K562 (cell line): ENCODE measurements at regions not wholly inside any gene's neighbourhood (a gene's known extent, or its start where the extent isn't known, plus 50 kb on each side); places are given as distances from the start of the nearest gene placed in this dataset.

ENCODE experiments used
- ATAC-seq: fragments of 200-7000 bp; cut with Tn5 transposase; 3 replicates; pipeline ENCODE4 v1.9.1; 2020; ENCODE audit warnings: moderate library complexity
- BruUV-seq: library from RNA; stranded (reverse); fragments of 400-500 nt; replicated peaks from 2 replicates; lab custom pipeline; 2021; lab: Mats Ljungman, UMichigan
- CTCF ChIA-PET: fragments of 300-600 bp; formaldehyde crosslinking; extraction: SDS; loops from one replicate; lab custom pipeline; 2021; ENCODE audit warnings: low intra/inter-chr PET ratio; lab: Yijun Ruan, JAX
- POLR2A ChIA-PET: fragments of 300-600, 350-650 bp; sonication (Branson Sonifier 250); formaldehyde crosslinking; extraction: SDS; loops from one replicate; lab custom pipeline; 2021; ENCODE audit warnings: antibody characterized with exemption, inconsistent platforms; lab: Yijun Ruan, JAX
- DNase-seq, 4 experiments: peaks; one replicate each; pipeline versions ENCODE4 v3.0.0 to v3.0.0-alpha.2; 2011 to 2018; ENCODE audit warnings: low spot score in 3 of 4, mixed read lengths in 3 of 4; ENCODE audit errors: extremely low read depth in 1 of 4
- FAIRE-seq: peaks from 2 replicates; lab custom pipeline; 2011; peaks lifted over from hg19 to GRCh38; lab: Jason Lieb, UNC
- H2AFZ ChIP-seq: 2 replicates; pipeline ENCODE4 v1.6.0; 2011; ENCODE audit warnings: low read depth, low read length, control low read depth, inconsistent platforms
- H3K27ac ChIP-seq: fragments of 200-600 bp; 3 replicates; pipeline ENCODE4 v1.8.0; 2011; ENCODE audit warnings: low read depth, mild to moderate bottlenecking, control low read depth, inconsistent platforms, low read length, moderate library complexity, mixed read lengths; ENCODE audit errors: extremely low read depth
- H3K27me3 ChIP-seq, 2 experiments: fragments of 300-600 bp in 1 of 2; 2 replicates in 1 of 2; 3 replicates in 1 of 2; pipeline versions ENCODE4 v1.6.0 to v1.8.0; 2011; ENCODE audit warnings: inconsistent platforms in 2 of 2, low read length in 2 of 2, mild to moderate bottlenecking in 1 of 2, mixed read lengths in 1 of 2, moderate library complexity in 1 of 2; ENCODE audit not compliant: control insufficient read depth in 2 of 2, insufficient read depth in 2 of 2
- H3K36me3 ChIP-seq: fragments of 300-600 bp; 3 replicates; pipeline ENCODE4 v1.8.0; 2011; ENCODE audit warnings: mild to moderate bottlenecking, low read length, inconsistent platforms; ENCODE audit not compliant: control insufficient read depth, insufficient read depth
- H3K4me1 ChIP-seq, 2 experiments: fragments of 200-600 bp in 1 of 2; replicated peaks in 1 of 2; 2 replicates in 1 of 2; 3 replicates in 1 of 2; pipeline versions ENCODE4 v1.5.1 to v1.8.0; 2011; ENCODE audit warnings: inconsistent platforms in 2 of 2, low read length in 2 of 2, mild to moderate bottlenecking in 1 of 2, mixed read lengths in 1 of 2, moderate library complexity in 1 of 2; ENCODE audit not compliant: control insufficient read depth in 2 of 2, insufficient read depth in 2 of 2
- H3K4me2 ChIP-seq: 2 replicates; pipeline ENCODE4 v1.6.1; 2011; ENCODE audit warnings: low read length, control low read depth, inconsistent platforms, mixed read lengths; ENCODE audit not compliant: insufficient read depth
- H3K4me3 ChIP-seq: fragments of 200-600 bp; sonication (generic), shearing (Covaris generic); 2 replicates; pipeline ENCODE4 v1.5.1; 2016; ENCODE audit warnings: control low read depth, inconsistent platforms
- H3K79me2 ChIP-seq: fragments of 200-600 bp; 3 replicates; pipeline ENCODE4 v1.8.0; 2011; ENCODE audit warnings: low read length, inconsistent platforms; ENCODE audit not compliant: control insufficient read depth, insufficient read depth
- H3K9ac ChIP-seq, 2 experiments: 2 replicates each; pipeline versions ENCODE4 v1.6.0 to v1.6.1; 2011; ENCODE audit warnings: low read depth in 2 of 2, low read length in 2 of 2, control low read depth in 1 of 2, inconsistent platforms in 1 of 2, mild to moderate bottlenecking in 1 of 2, mixed read lengths in 1 of 2; ENCODE audit not compliant: insufficient read depth in 1 of 2
- H3K9me1 ChIP-seq: one replicate; pipeline ENCODE4 v1.6.0; 2011; ENCODE audit warnings: inconsistent platforms, mild to moderate bottlenecking, low read length, moderate library complexity; ENCODE audit not compliant: control insufficient read depth, insufficient read depth
- H3K9me3 ChIP-seq: replicated peaks from 2 replicates; pipeline ENCODE4 v1.5.1; 2011; ENCODE audit warnings: low read depth, low read length, inconsistent platforms; ENCODE audit not compliant: control insufficient read depth, insufficient read depth
- H4K20me1 ChIP-seq: replicated peaks from 2 replicates; pipeline ENCODE4 v1.6.1; 2011; ENCODE audit warnings: low read length, inconsistent platforms, mixed read lengths; ENCODE audit not compliant: control insufficient read depth, insufficient read depth
- EGR1 ChIP-seq: fragments of 450-650 bp; conservative IDR thresholded peaks from 2 replicates; pipeline ENCODE4 v1.6.1; 2017; ENCODE audit warnings: mild to moderate bottlenecking
- GATAD2A ChIP-seq: fragments of 450-650 bp; IDR thresholded peaks from 2 replicates; pipeline ENCODE4 v1.6.1; 2017
- MYC ChIP-seq, 2 experiments: fragments of 250-450 bp in 1 of 2; sonication (Bioruptor Pico) in 1 of 2; IDR thresholded peaks; 2 replicates each; pipeline versions ENCODE4 v1.5.1 to v1.6.1; 2012 to 2021; ENCODE audit warnings: low read depth in 2 of 2, borderline replicate concordance in 1 of 2, improper control_type of control experiment in 1 of 2, low read length in 1 of 2, mild to moderate bottlenecking in 1 of 2, moderate library complexity in 1 of 2
- NEUROD1 ChIP-seq: fragments of 150-350 bp; IDR thresholded peaks from 2 replicates; pipeline ENCODE4 v1.6.1; 2014; ENCODE audit warnings: borderline replicate concordance, low read length, low read depth; ENCODE audit not compliant: partially characterized antibody
- PTRF ChIP-seq: fragments of 450-650 bp; IDR thresholded peaks from 2 replicates; pipeline ENCODE4 v1.6.1; 2016; ENCODE audit warnings: mild to moderate bottlenecking, missing genetic modification characterization, missing compliant biosample characterization
- SAFB ChIP-seq: fragments of 200-400 bp; formaldehyde crosslinking; IDR thresholded peaks from 2 replicates; pipeline ENCODE4 v1.6.1; 2017; ENCODE audit warnings: low read depth, low read length, borderline replicate concordance
- SRSF1 ChIP-seq: fragments of 200-400 bp; formaldehyde crosslinking; IDR thresholded peaks from 2 replicates; pipeline ENCODE4 v1.6.1; 2017; ENCODE audit warnings: mild to moderate bottlenecking, low read depth, low read length, moderate library complexity
- ZNF263 ChIP-seq: sonication (generic); formaldehyde crosslinking; IDR thresholded peaks from 2 replicates; pipeline ENCODE4 v1.8.0; 2022; ENCODE audit warnings: mild to moderate bottlenecking, missing genetic modification reagents, borderline replicate concordance
- ZNF282 ChIP-seq: sonication (generic); formaldehyde crosslinking; IDR thresholded peaks from 2 replicates; pipeline ENCODE4 v1.8.1; 2023; ENCODE audit warnings: missing genetic modification reagents
- ZNF347 ChIP-seq: fragments of 450-650 bp; formaldehyde crosslinking; IDR thresholded peaks from 2 replicates; pipeline ENCODE4 v1.4.0; 2020; ENCODE audit warnings: low read depth, mild to moderate bottlenecking, moderate library complexity
- ZNF561 ChIP-seq: fragments of 450-650 bp; formaldehyde crosslinking; conservative IDR thresholded peaks from 2 replicates; pipeline ENCODE4 v1.4.0; 2020; ENCODE audit warnings: mild to moderate bottlenecking, moderate library complexity
- ZNF77 ChIP-seq: fragments of 250-450 bp; sonication (Bioruptor Pico); IDR thresholded peaks from 2 replicates; pipeline ENCODE4 v1.5.0; 2020
- WGBS: fragments of 100-300 bp; shearing (Covaris generic); methylation state at CpG from one replicate; pipeline ENCODE4 v1.1.6; 2016; ENCODE audit warnings: low coverage, mixed read lengths; ENCODE audit not compliant: insufficient coverage; ENCODE audit errors: missing lambda C conversion rate; 5-methylcytosine and 5-hydroxymethylcytosine counted together
- in situ Hi-C: fragments of 300-500 bp; cut with MboI; formaldehyde crosslinking; loops from 4 replicates; pipeline ENCODE4 v1.15.0; 2018; ENCODE audit warnings: inconsistent platforms, mixed read lengths
- intact Hi-C: fragments of 100-400 bp; cut with micrococcal nuclease; formaldehyde crosslinking; loops from 2 replicates; pipeline ENCODE4 v1.14.2; 2022
- TF ChIP-seq, protein P1 (sequence below): fragments of 200-800 bp; sonication (Bioruptor generic); IDR thresholded peaks from 2 replicates; pipeline ENCODE4 v1.6.1; 2017; ENCODE audit warnings: missing genetic modification characterization, missing compliant biosample characterization
- TF ChIP-seq, protein P2 (sequence below): fragments of 250-450 bp; sonication (Bioruptor Pico); IDR thresholded peaks from 2 replicates; pipeline ENCODE4 v1.4.0; 2020; ENCODE audit warnings: mild to moderate bottlenecking, moderate library complexity, borderline replicate concordance

DNA sequence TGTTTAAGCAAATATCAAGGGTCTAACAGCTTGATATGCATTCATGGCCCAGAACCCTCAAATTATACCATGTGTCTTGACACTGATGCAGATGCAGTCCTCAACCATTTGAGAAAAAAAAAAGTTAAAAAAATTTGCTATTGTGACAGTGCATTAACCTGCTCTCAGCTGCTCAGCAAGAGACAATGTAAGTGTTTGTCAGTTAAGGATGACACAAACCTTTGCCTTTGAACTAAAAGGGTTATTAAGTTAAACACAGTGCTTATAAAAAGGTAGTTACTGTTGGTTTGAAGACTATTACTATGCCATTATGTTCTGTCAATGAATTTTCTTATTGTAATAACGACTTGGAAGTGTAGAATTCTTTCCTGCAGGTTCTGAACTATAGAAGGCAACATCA is 655.6 kb upstream of the NEGR1 start:
- Histone ChIP-seq H3K27me3 (no peaks in the 10 kb centered on the region), H2AFZ (no peak overlapping the region), H3K79me2 (no peaks in the 10 kb centered on the region), H3K27ac (no peak overlapping the region), H3K9ac (no peak overlapping the region), H3K9me1 (no peaks in the 10 kb centered on the region), H3K4me2 (no peak overlapping the region), H3K9me3 (peaks cover 2% of the 10 kb centered on the region; the same call in 1 of the 2 replicates), H4K20me1 (no peaks in the 10 kb centered on the region), H3K4me1 (no peaks in the 10 kb centered on the region), H3K36me3 (no peaks in the 10 kb centered on the region), H3K4me3 (no peak overlapping the region)
- CTCF ChIA-PET, result no interaction called here
- intact Hi-C loops, result no loop called here
- no TSS peak for BruUV-seq
- FAIRE-seq (no peak), DNase-seq (no peak), ATAC-seq (no peak)
- in situ Hi-C loops, result no loop called here
- no peak for TF ChIP-seq MYC (IDR thresholded peaks at IDR 0.05; ENCODE audit: low read depth, low read length)
- TF ChIP-seq MYC (CRISPR knock-in tag; IDR thresholded peaks at IDR 0.05; ENCODE audit: borderline replicate concordance, low read depth), result no peak
- POLR2A ChIA-PET, result no interaction called here
- WGBS, result 0% methylated on average over 1 of the region's 1 CpG

DNA sequence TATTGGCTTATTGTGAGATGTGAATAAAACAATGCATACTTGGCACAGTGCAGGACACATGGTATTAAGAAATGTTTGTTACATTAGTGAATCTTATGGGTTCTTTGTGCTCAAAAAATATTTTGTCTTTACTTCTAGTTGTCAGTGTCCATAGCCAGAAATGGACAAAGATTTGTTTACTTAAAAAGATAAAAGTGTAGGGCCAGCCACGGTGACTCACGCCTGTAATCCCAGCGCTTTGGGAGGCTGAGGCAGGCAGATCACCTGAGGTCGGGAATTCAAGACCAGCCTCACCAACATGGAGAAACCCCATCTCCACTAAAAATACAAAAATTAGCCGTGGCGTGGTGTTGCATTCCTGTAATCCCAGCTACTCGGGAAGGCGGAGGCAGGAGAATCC is 654.6 kb upstream of the NEGR1 start:
- no peak for FAIRE-seq
- Histone ChIP-seq H3K79me2 (no peaks in the 10 kb centered on the region), H3K9me1 (no peaks in the 10 kb centered on the region), H3K36me3 (no peaks in the 10 kb centered on the region), H3K9ac (no peak overlapping the region), H3K27ac (no peak overlapping the region), H4K20me1 (no peaks in the 10 kb centered on the region), H3K9me3 (no peaks in the 10 kb centered on the region), H2AFZ (no peak overlapping the region), H3K4me1 (no peaks in the 10 kb centered on the region), H3K27me3 (no peaks in the 10 kb centered on the region), H3K4me2 (no peak overlapping the region), H3K4me3 (no peak overlapping the region)
- BruUV-seq, result no TSS peak
- intact Hi-C loops, result no loop called here
- no peak for DNase-seq
- ChIA-PET POLR2A (no interaction called here), CTCF (no interaction called here)
- 2% methylated on average over 8 of the region's 8 CpGs for whole genome bisulfite sequencing
- in situ Hi-C loops, result no loop called here
- no peak for ATAC-seq
- TF ChIP-seq GATAD2A (no peak), ZNF282 (CRISPR knock-in tag) (no peak), EGR1 (no peak), SRSF1 (no peak), ZNF347 (CRISPR knock-in tag) (no peak), PTRF (tag) (no peak), ZNF77 (no peak), NEUROD1 (no peak), SAFB (no peak), ZNF561 (CRISPR knock-in tag) (no peak), ZNF263 (CRISPR knock-in tag) (no peak)
- TF ChIP-seq, protein P1, sequence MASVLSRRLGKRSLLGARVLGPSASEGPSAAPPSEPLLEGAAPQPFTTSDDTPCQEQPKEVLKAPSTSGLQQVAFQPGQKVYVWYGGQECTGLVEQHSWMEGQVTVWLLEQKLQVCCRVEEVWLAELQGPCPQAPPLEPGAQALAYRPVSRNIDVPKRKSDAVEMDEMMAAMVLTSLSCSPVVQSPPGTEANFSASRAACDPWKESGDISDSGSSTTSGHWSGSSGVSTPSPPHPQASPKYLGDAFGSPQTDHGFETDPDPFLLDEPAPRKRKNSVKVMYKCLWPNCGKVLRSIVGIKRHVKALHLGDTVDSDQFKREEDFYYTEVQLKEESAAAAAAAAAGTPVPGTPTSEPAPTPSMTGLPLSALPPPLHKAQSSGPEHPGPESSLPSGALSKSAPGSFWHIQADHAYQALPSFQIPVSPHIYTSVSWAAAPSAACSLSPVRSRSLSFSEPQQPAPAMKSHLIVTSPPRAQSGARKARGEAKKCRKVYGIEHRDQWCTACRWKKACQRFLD (CRISPR knock-in tag), result no peak
- TF ChIP-seq, protein P2, sequence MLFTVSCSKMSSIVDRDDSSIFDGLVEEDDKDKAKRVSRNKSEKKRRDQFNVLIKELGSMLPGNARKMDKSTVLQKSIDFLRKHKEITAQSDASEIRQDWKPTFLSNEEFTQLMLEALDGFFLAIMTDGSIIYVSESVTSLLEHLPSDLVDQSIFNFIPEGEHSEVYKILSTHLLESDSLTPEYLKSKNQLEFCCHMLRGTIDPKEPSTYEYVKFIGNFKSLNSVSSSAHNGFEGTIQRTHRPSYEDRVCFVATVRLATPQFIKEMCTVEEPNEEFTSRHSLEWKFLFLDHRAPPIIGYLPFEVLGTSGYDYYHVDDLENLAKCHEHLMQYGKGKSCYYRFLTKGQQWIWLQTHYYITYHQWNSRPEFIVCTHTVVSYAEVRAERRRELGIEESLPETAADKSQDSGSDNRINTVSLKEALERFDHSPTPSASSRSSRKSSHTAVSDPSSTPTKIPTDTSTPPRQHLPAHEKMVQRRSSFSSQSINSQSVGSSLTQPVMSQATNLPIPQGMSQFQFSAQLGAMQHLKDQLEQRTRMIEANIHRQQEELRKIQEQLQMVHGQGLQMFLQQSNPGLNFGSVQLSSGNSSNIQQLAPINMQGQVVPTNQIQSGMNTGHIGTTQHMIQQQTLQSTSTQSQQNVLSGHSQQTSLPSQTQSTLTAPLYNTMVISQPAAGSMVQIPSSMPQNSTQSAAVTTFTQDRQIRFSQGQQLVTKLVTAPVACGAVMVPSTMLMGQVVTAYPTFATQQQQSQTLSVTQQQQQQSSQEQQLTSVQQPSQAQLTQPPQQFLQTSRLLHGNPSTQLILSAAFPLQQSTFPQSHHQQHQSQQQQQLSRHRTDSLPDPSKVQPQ (CRISPR knock-in tag), result no peak
